Neural progenitor cell (in vitro differentiated cells): ENCODE measurements at regions not wholly inside any gene's neighbourhood (a gene's known extent, or its start where the extent isn't known, plus 50 kb on each side); places are given as distances from the start of the nearest gene placed in this dataset.
A peak's percentile ranks its signal among the peaks of the same experiment; 100 is the strongest.
"Not testable (repeated sequence)": the region's sequence is repeated elsewhere in the genome, so short reads cannot be mapped to it uniquely, and the experiment has no call there.

ENCODE experiments used
- DNase-seq: peaks from one replicate; pipeline ENCODE4 v3.0.0-alpha.2; 2016; ENCODE audit warnings: low spot score
- H2AFZ ChIP-seq: fragments of 200-600 bp; sonication (generic); replicated peaks from 2 replicates; pipeline ENCODE4 v1.6.1; 2016; ENCODE audit warnings: antibody characterized with exemption
- H3F3A ChIP-seq: fragments of 200-600 bp; sonication (generic); 2 replicates; pipeline ENCODE4 v1.6.1; 2016; ENCODE audit warnings: antibody characterized with exemption, low read depth
- H3K27ac ChIP-seq: fragments of 200-600 bp; sonication (generic); 2 replicates; pipeline ENCODE4 v1.5.1; 2016; ENCODE audit warnings: mild to moderate bottlenecking
- H3K27me3 ChIP-seq: fragments of 200-600 bp; sonication (generic); 2 replicates; pipeline ENCODE4 v1.6.1; 2016; ENCODE audit warnings: mild to moderate bottlenecking, moderate library complexity
- H3K36me3 ChIP-seq: fragments of 200-600 bp; sonication (generic); 2 replicates; pipeline ENCODE4 v1.5.1; 2016
- H3K4me1 ChIP-seq: fragments of 200-600 bp; sonication (generic); 2 replicates; pipeline ENCODE4 v1.6.1; 2016; ENCODE audit warnings: mixed run types
- H3K4me2 ChIP-seq: fragments of 200-600 bp; sonication (generic); 2 replicates; pipeline ENCODE4 v1.6.1; 2016
- H3K4me3 ChIP-seq: fragments of 200-600 bp; sonication (generic); 2 replicates; pipeline ENCODE4 v1.5.1; 2016
- H3K79me2 ChIP-seq: fragments of 200-600 bp; sonication (generic); 2 replicates; pipeline ENCODE4 v1.6.1; 2016; ENCODE audit warnings: low read depth
- H3K9ac ChIP-seq: fragments of 200-600 bp; sonication (generic); 2 replicates; pipeline ENCODE4 v1.6.1; 2016
- H3K9me3 ChIP-seq: fragments of 200-600 bp; sonication (generic); 2 replicates; pipeline ENCODE4 v1.5.1; 2016; ENCODE audit warnings: low read depth
- H4K20me1 ChIP-seq: fragments of 200-600 bp; sonication (generic); 2 replicates; pipeline ENCODE4 v1.6.1; 2016; ENCODE audit warnings: low read depth
- H3K27ac Mint-ChIP-seq: 3 replicates; pipeline ENCODE4 v1.8.0; 2021; ENCODE audit warnings: mixed read lengths
- H3K27me3 Mint-ChIP-seq: 2 replicates; pipeline ENCODE4 v1.8.0; 2022; ENCODE audit warnings: low read depth, mild to moderate bottlenecking, inconsistent platforms, moderate library complexity, mixed read lengths; ENCODE audit not compliant: insufficient read depth
- H3K36me3 Mint-ChIP-seq: 3 replicates; pipeline ENCODE4 v1.8.0; 2021; ENCODE audit warnings: mixed read lengths
- H3K4me1 Mint-ChIP-seq: 3 replicates; pipeline ENCODE4 v1.8.0; 2021; ENCODE audit warnings: mixed read lengths
- H3K4me3 Mint-ChIP-seq: 3 replicates; pipeline ENCODE4 v1.8.0; 2021; ENCODE audit warnings: mild to moderate bottlenecking, moderate library complexity, mixed read lengths
- H3K9me3 Mint-ChIP-seq: 3 replicates; pipeline ENCODE4 v1.8.0; 2020; ENCODE audit warnings: mixed read lengths
- EZH2 ChIP-seq: fragments of 200-600 bp; sonication (generic); IDR thresholded peaks from 2 replicates; pipeline ENCODE4 v1.6.1; 2017; ENCODE audit warnings: antibody characterized with exemption, mild to moderate bottlenecking, moderate library complexity
- EZH2phosphoT487 ChIP-seq: fragments of 200-600 bp; sonication (generic); IDR thresholded peaks from 2 replicates; pipeline ENCODE4 v1.6.1; 2017; ENCODE audit warnings: antibody characterized with exemption
- TF ChIP-seq, protein P1 (sequence below): fragments of 200-600 bp; sonication (generic); IDR thresholded peaks from 2 replicates; pipeline ENCODE4 v1.5.1; 2017; ENCODE audit warnings: antibody characterized with exemption, mild to moderate bottlenecking

DNA sequence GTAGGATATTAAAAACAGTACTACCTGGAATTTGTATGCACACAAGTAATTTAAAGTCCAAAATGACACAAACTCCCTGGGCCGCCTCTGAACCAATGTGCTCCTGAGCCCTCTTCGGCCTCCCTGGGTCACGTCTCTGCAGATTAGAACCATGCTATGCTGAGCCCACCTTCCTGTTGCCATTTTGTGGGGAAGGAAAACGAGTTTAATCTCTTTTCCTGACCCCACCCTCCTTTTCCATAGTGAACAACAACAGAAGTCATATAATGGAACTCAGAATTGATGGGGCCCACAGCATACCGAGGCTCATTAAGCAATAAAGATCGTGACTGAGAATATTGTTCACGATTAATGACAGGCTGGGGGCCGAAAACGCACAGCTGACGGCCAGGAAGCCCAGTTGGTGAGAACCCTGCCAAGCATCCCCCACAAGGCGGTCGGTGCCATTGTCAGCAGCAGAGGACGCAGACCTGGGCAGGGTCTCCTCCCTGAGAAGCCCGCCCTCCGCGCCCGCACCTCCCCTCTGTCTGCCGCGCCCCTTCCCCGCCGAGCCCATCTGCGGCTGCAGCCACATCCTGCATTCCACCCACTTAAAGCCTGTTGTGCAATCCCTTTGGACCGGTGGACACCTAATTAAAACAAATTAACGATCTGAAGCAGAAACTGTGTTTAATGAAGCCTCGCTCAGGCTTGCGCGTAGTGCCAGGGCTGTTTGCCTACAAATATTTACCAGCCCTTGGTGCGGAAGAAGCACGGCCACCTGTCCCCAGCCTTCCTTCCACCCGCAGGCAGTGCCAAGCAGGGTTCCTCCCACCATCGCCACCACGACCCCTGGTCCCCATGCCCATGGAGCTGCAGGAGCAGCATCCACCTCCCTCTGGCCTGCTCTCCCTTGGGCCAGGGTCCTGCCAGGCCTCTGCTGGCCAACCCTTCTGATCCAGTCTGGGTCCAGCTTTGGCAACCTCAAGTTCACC lies 68.1 kb downstream of the DLL1 start:
- H3K4me1 Mint-ChIP-seq: peaks cover 52% of the 10 kb centered on the region
- no peaks in the 10 kb centered on the region for H3K9me3 Mint-ChIP-seq
- Histone ChIP-seq H3K9ac (no peak overlapping the region), H3K4me3 (no peak overlapping the region), H3F3A (peaks cover 8% of the 10 kb centered on the region), H2AFZ (no peak overlapping the region), H3K36me3 (no peaks in the 10 kb centered on the region), H4K20me1 (no peaks in the 10 kb centered on the region), H3K9me3 (no peaks in the 10 kb centered on the region), H3K4me1 (peaks cover 27% of the 10 kb centered on the region), H3K4me2 (peak overlapping the region; percentile 24), H3K27me3 (no peaks in the 10 kb centered on the region), H3K79me2 (no peaks in the 10 kb centered on the region), H3K27ac (no peak overlapping the region)
- DNase-seq: peak; percentile 50
- H3K27me3 Mint-ChIP-seq: peaks cover 8% of the 10 kb centered on the region
- no peak for TF ChIP-seq EZH2
- TF ChIP-seq, protein P1, sequence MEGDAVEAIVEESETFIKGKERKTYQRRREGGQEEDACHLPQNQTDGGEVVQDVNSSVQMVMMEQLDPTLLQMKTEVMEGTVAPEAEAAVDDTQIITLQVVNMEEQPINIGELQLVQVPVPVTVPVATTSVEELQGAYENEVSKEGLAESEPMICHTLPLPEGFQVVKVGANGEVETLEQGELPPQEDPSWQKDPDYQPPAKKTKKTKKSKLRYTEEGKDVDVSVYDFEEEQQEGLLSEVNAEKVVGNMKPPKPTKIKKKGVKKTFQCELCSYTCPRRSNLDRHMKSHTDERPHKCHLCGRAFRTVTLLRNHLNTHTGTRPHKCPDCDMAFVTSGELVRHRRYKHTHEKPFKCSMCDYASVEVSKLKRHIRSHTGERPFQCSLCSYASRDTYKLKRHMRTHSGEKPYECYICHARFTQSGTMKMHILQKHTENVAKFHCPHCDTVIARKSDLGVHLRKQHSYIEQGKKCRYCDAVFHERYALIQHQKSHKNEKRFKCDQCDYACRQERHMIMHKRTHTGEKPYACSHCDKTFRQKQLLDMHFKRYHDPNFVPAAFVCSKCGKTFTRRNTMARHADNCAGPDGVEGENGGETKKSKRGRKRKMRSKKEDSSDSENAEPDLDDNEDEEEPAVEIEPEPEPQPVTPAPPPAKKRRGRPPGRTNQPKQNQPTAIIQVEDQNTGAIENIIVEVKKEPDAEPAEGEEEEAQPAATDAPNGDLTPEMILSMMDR: no peak
- no peak for TF ChIP-seq EZH2phosphoT487
- H3K36me3 Mint-ChIP-seq: no peaks in the 10 kb centered on the region
- peak overlapping the region; percentile 40 for H3K27ac Mint-ChIP-seq
- no peak overlapping the region for H3K4me3 Mint-ChIP-seq

DNA sequence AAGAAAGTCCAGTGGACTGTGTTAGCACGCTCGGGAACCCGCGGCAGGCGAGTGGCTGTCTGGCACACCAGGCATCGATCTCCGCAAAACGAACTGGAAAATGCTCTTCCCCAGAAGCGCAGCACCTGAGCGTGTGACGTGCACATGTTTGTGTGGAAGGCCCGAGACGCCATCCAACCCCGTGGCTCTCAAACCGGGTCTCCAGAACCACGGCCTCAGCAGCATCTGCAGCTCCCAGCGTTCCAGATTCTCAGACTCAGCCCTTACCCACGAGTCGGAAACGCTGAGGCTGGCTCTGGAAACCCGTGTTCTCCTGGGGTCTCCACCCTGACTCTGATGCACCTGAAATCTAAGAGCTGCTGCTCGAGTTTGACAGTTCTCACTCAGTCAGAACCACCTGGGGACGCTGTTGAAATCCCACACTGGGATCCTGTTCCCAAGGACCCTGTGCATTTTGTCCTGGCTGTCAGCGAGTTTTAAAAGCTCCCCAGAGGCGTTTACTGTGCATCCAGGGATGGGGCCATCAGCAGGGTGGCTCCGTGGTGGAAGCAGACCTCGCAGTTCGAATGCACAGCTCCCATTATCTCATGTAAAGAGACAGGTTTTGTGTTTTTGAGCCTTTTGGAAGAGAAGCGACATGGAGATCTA lies 69.0 kb downstream of the DLL1 start:
- Mint-ChIP-seq H3K27ac (no peak overlapping the region), H3K36me3 (no peaks in the 10 kb centered on the region), H3K4me1 (peaks cover 52% of the 10 kb centered on the region), H3K27me3 (peaks cover 6% of the 10 kb centered on the region), H3K4me3 (no peak overlapping the region), H3K9me3 (no peaks in the 10 kb centered on the region)
- H2AFZ ChIP-seq: no peak overlapping the region
- H3F3A ChIP-seq: peaks cover 8% of the 10 kb centered on the region
- H3K4me3 ChIP-seq: no peak overlapping the region
- peaks cover 27% of the 10 kb centered on the region for H3K4me1 ChIP-seq
- peak overlapping the region; percentile 24 for H3K4me2 ChIP-seq
- H3K9ac ChIP-seq: no peak overlapping the region
- TF ChIP-seq, protein P1: no peak
- TF ChIP-seq EZH2: no peak
- no peak for TF ChIP-seq EZH2phosphoT487
- no peaks in the 10 kb centered on the region for H3K27me3 ChIP-seq
- no peaks in the 10 kb centered on the region for H3K36me3 ChIP-seq
- H3K9me3 ChIP-seq: no peaks in the 10 kb centered on the region
- H3K79me2 ChIP-seq: no peaks in the 10 kb centered on the region
- H3K27ac ChIP-seq: no peak overlapping the region
- H4K20me1 ChIP-seq: no peaks in the 10 kb centered on the region
- DNase-seq: no peak

DNA sequence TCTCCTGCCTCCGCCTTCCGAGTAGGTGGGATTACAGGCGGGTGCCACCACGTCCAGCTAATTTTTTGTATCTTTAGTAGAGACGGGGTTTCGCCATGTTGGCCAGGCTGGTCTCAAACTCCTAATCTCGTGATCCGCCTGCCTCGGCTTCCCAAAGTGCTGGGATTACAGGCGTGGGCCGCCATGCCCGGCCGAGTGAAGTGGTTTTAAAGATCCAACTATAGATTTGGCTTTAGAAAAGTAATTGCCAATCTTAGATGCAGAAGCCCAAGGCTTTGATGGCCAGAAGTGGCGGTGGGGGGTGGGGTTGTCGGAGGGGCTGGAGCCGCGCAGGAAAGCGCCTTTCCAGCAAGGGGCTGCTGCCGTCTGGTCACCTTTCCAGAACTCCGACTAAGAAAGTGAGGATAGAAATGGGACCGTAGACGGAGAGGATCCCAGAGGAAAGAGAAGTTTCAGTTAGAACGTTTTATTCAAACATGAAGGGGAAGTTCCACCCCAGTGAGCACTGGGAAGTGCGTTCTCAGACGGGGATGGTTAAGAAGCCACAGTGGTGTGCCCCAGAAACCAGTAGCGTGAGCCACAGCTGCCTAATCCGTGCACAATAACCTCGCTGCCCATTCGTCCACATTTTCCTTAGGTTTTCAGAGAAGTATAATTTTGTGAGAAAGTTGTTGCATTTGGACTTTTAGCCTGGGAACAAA lies 69.7 kb downstream of the DLL1 start:
- Mint-ChIP-seq H3K27me3 (peaks cover 6% of the 10 kb centered on the region), H3K9me3 (no peaks in the 10 kb centered on the region), H3K4me1 (peaks cover 51% of the 10 kb centered on the region), H3K4me3 (no peak overlapping the region), H3K27ac (no peak overlapping the region), H3K36me3 (no peaks in the 10 kb centered on the region)
- no peak overlapping the region for H3K4me3 ChIP-seq
- H4K20me1 ChIP-seq: no peaks in the 10 kb centered on the region
- no peaks in the 10 kb centered on the region for H3K9me3 ChIP-seq
- no peaks in the 10 kb centered on the region for H3K36me3 ChIP-seq
- H3K27me3 ChIP-seq: no peaks in the 10 kb centered on the region
- peaks cover 27% of the 10 kb centered on the region for H3K4me1 ChIP-seq
- no peak overlapping the region for H3K9ac ChIP-seq
- H3K79me2 ChIP-seq: no peaks in the 10 kb centered on the region
- no peak for DNase-seq
- H3K27ac ChIP-seq: no peak overlapping the region
- TF ChIP-seq EZH2 (no peak), EZH2phosphoT487 (no peak)
- TF ChIP-seq, protein P1: no peak
- H3K4me2 ChIP-seq: no peak overlapping the region
- no peak overlapping the region for H2AFZ ChIP-seq
- H3F3A ChIP-seq: peaks cover 8% of the 10 kb centered on the region

DNA sequence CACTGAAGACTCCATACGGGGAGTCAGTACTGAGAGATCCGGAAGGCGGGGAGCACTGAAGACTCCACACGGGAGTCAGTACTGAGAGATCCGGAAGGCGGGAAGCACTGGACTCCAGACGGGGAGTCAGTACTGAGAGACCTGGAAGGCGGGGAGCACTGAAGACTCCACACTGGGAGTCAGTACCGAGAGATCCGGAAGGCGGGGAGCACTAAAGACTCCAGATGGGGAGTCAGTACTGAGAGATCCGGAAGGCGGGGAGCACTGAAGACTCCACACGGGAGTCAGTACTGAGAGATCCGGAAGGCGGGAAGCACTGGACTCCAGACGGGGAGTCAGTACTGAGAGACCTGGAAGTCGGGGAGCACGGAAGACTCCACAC lies 77.2 kb downstream of the DLL1 start:
- not testable (repeated sequence) for H3K9ac ChIP-seq, H3K9me3 ChIP-seq, H3K4me1 Mint-ChIP-seq, H3K36me3 Mint-ChIP-seq, H3K36me3 ChIP-seq, H3K27me3 Mint-ChIP-seq, H2AFZ ChIP-seq, H3K4me3 Mint-ChIP-seq, H3F3A ChIP-seq, H3K27ac ChIP-seq, H3K9me3 Mint-ChIP-seq, H3K27ac Mint-ChIP-seq, H4K20me1 ChIP-seq, H3K27me3 ChIP-seq, H3K79me2 ChIP-seq, H3K4me1 ChIP-seq, DNase-seq, H3K4me2 ChIP-seq, H3K4me3 ChIP-seq
